ENCODE measurements at regions not wholly inside any gene's neighbourhood (a gene's known extent, or its start where the extent isn't known, plus 50 kb on each side); places are given as distances from the start of the nearest gene placed in this dataset.

DNA sequence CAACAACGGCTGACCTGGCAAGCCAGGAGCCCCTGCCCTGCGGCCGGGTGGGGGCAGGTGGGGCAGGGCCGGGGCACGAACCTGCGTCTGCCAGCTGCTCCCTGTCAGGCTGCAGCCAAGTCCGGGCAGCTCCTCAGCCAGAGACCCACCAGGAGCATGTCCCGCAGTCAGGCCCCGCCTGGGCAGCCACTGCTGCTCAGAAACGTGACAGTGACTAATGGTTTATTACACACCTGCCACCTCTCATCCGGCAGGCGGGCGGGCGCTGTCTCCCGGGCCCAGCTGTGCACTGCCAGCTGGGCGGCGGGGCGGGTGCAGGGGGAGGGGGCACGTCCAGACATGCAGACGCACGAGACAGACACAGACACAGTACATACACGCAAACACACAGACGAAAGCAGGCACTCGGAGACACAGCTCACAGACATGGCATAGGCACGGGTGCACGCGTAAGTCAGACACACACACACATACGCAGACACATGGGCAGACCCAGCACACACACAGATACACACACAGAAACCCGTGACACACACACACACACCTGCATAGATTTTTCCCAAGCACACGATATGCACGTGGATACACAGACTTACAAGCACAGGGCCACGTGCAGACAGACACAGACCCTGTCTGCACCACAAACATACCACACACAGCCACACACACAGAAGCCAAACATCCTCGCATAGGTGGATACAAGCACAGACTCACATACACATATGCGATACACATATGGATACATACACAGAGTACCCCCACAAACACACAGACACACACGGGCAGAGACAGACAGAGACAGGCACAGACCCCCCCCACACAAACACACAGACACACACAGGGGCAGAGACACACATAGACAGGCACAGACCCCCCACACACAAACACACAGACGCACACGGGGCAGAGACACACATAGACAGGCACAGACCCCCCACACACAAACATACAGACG, 248.3 kb upstream of the CIBAR2 start:
- TF ChIP-seq RAD21 (IDR thresholded peaks at IDR 0.05; ENCODE audit: low read length), result no peak
- TF ChIP-seq, protein P1, sequence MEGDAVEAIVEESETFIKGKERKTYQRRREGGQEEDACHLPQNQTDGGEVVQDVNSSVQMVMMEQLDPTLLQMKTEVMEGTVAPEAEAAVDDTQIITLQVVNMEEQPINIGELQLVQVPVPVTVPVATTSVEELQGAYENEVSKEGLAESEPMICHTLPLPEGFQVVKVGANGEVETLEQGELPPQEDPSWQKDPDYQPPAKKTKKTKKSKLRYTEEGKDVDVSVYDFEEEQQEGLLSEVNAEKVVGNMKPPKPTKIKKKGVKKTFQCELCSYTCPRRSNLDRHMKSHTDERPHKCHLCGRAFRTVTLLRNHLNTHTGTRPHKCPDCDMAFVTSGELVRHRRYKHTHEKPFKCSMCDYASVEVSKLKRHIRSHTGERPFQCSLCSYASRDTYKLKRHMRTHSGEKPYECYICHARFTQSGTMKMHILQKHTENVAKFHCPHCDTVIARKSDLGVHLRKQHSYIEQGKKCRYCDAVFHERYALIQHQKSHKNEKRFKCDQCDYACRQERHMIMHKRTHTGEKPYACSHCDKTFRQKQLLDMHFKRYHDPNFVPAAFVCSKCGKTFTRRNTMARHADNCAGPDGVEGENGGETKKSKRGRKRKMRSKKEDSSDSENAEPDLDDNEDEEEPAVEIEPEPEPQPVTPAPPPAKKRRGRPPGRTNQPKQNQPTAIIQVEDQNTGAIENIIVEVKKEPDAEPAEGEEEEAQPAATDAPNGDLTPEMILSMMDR (IDR thresholded peaks at IDR 0.05), result no peak
- no peak for TF ChIP-seq EZH2phosphoT487 (IDR thresholded peaks at IDR 0.05; ENCODE audit: borderline replicate concordance, low read depth)
- no peak for TF ChIP-seq RFX5 (IDR thresholded peaks at IDR 0.05; ENCODE audit: low read length)
- TF ChIP-seq FOSL2 (IDR thresholded peaks at IDR 0.05; ENCODE audit: borderline replicate concordance, low read depth), result no peak
- TF ChIP-seq, protein P2, sequence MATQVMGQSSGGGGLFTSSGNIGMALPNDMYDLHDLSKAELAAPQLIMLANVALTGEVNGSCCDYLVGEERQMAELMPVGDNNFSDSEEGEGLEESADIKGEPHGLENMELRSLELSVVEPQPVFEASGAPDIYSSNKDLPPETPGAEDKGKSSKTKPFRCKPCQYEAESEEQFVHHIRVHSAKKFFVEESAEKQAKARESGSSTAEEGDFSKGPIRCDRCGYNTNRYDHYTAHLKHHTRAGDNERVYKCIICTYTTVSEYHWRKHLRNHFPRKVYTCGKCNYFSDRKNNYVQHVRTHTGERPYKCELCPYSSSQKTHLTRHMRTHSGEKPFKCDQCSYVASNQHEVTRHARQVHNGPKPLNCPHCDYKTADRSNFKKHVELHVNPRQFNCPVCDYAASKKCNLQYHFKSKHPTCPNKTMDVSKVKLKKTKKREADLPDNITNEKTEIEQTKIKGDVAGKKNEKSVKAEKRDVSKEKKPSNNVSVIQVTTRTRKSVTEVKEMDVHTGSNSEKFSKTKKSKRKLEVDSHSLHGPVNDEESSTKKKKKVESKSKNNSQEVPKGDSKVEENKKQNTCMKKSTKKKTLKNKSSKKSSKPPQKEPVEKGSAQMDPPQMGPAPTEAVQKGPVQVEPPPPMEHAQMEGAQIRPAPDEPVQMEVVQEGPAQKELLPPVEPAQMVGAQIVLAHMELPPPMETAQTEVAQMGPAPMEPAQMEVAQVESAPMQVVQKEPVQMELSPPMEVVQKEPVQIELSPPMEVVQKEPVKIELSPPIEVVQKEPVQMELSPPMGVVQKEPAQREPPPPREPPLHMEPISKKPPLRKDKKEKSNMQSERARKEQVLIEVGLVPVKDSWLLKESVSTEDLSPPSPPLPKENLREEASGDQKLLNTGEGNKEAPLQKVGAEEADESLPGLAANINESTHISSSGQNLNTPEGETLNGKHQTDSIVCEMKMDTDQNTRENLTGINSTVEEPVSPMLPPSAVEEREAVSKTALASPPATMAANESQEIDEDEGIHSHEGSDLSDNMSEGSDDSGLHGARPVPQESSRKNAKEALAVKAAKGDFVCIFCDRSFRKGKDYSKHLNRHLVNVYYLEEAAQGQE (IDR thresholded peaks at IDR 0.05; ENCODE audit: low read depth, low read length), result no peak
- no peak for TF ChIP-seq YY1 (IDR thresholded peaks at IDR 0.05; ENCODE audit: low read depth)
- no peak for TF ChIP-seq POLR2AphosphoS5 (IDR thresholded peaks at IDR 0.05; ENCODE audit: low read depth, low read length)
- TF ChIP-seq, protein P3, sequence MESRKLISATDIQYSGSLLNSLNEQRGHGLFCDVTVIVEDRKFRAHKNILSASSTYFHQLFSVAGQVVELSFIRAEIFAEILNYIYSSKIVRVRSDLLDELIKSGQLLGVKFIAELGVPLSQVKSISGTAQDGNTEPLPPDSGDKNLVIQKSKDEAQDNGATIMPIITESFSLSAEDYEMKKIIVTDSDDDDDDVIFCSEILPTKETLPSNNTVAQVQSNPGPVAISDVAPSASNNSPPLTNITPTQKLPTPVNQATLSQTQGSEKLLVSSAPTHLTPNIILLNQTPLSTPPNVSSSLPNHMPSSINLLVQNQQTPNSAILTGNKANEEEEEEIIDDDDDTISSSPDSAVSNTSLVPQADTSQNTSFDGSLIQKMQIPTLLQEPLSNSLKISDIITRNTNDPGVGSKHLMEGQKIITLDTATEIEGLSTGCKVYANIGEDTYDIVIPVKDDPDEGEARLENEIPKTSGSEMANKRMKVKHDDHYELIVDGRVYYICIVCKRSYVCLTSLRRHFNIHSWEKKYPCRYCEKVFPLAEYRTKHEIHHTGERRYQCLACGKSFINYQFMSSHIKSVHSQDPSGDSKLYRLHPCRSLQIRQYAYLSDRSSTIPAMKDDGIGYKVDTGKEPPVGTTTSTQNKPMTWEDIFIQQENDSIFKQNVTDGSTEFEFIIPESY (IDR thresholded peaks at IDR 0.05; ENCODE audit: borderline replicate concordance, low read depth), result no peak
